GM13977 (cell line): ENCODE measurements at regions not wholly inside any gene's neighbourhood (a gene's known extent, or its start where the extent isn't known, plus 50 kb on each side); places are given as distances from the start of the nearest gene placed in this dataset.

ENCODE experiments used
- DNase-seq: peaks from one replicate; pipeline ENCODE4 v3.0.0; 2012; ENCODE audit warnings: low spot score
- CTCF ChIP-seq: IDR thresholded peaks from 2 replicates; pipeline ENCODE4 v1.5.1; 2012; ENCODE audit warnings: mild to moderate bottlenecking, control low read depth; ENCODE audit not compliant: insufficient read depth; ENCODE audit errors: extremely low read depth, missing control alignments
- in situ Hi-C: fragments of 300-500 bp; cut with MboI; formaldehyde crosslinking; loops from one replicate; pipeline ENCODE4 v1.12.0; 2022; ENCODE audit warnings: low sequenced_read_pairs, low pct_unique_long_range_greater_than_20kb, mixed read lengths, inconsistent platforms; ENCODE audit not compliant: unreplicated experiment

GRCh38 chr9:31336841-31337240, 1047.6 kb upstream of the ACO1 start:
- in situ Hi-C loops: no loop called here
- TF ChIP-seq CTCF: no peak
- no peak for DNase-seq

- TF ChIP-seq CTCF: no peak
- DNase-seq: peak; percentile 39
- in situ Hi-C loops: no loop called here
Observed at GRCh38 chr9:31347082-31347617, 1037.3 kb upstream of the ACO1 start.

DNA sequence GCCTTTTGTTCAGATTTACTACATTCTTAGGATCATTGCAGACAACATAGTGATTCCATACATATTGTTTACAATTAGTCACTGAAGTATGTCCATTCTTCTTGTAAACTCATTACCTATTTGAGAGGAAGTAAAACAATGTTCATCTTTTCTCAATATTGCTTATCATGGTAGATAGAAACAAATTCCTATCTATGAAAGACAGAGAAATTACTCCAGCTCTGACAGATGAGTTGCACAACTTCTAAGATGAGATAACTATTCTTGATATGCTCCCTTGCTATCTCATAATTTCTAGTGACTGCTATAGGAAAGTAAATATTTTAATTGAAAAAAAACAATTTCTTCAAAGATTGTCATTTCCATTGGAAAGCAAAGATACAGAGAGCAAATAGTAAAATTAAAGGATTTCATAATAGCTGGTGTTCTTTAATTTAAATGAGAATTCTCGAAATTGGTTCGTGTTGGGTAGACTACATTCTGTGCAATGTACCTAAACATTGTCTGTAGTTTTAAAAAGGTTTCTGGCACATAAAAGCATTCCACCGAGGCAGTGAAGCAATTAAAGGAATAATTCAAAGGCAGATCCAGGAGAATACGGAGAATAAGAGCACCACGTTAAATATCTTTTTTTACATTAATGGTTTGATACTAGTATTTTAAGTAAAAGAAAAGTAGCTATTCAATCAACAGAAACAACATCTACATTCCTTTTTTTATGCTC, 1029.1 kb upstream of the ACO1 start:
- no peak for DNase-seq
- TF ChIP-seq CTCF: no peak
- in situ Hi-C loops: no loop called here

DNA sequence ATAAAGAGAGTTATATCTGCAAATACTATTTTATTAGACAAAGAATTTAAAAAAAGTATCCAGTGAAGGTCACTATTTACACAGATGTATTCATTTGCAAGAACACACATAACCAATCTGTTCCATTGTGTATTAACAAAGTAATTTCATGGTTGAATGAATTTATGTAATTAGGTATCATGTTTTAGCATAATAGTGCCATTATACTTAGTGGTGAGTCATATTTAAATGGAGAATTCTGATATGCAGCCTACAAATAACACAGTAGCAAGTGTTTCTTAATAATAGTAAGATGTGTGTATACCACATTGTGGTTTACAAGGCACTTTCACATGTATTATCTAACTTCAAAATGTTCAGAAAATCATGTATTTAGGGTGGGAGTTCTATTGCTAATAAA, 1028.5 kb upstream of the ACO1 start:
- no peak for TF ChIP-seq CTCF
- no peak for DNase-seq
- in situ Hi-C loops: no loop called here

DNA sequence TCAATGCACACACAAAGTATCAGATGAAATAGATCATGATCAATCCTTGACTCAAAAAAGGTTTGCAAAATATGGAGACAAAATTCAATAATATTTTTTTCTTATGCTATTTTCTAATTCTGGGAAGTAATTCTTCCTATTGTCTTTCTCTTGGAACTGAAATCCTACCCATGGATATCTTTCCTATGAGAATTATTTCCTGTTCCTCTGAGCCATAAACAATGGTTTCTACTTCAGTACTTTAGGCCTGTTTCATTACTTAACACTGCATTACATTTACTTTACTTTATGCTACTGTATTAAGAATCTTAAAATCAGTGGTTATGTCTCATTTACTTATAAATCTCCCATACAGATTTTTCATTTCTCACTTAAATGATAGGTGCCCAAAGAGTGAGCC, 1025.4 kb upstream of the ACO1 start:
- DNase-seq: no peak
- in situ Hi-C loops: no loop called here
- TF ChIP-seq CTCF: no peak

GRCh38 chr9:31364171-31364570, 1020.3 kb upstream of the ACO1 start:
- TF ChIP-seq CTCF: no peak
- in situ Hi-C loops: no loop called here
- DNase-seq: no peak
